Embryonic facial prominence (tissue), 1 donor: ENCODE measurements at regions not wholly inside any gene's neighbourhood (a gene's known extent, or its start where the extent isn't known, plus 50 kb on each side); places are given as distances from the start of the nearest gene placed in this dataset.
A peak's percentile ranks its signal among the peaks of the same experiment; 100 is the strongest.

Source experiments
- DNase-seq: peaks from one replicate; pipeline ENCODE4 v3.0.0-alpha.2; 2016; ENCODE audit errors: extremely low spot score

- no peak for DNase-seq
These were observed 592.3 kb upstream of the ID2 start for GRCh38 chr2:8089596-8089995.

- no peak for DNase-seq
These were observed 590.8 kb upstream of the ID2 start for GRCh38 chr2:8090748-8091700.

- no peak for DNase-seq
These were observed 587.3 kb upstream of the ID2 start for GRCh38 chr2:8094526-8094925.

- DNase-seq: no peak
These were observed 585.9 kb upstream of the ID2 start for GRCh38 chr2:8095978-8096377.

GRCh38 chr2:8096484-8096883 is 585.4 kb upstream of the ID2 start:
- DNase-seq: no peak

- DNase-seq: no peak
These were observed 583.2 kb upstream of the ID2 start for GRCh38 chr2:8098476-8099266.

- no peak for DNase-seq
These were observed 582.6 kb upstream of the ID2 start for GRCh38 chr2:8099267-8099582.

- no peak for DNase-seq
These were observed 580.1 kb upstream of the ID2 start for GRCh38 chr2:8101614-8102277.

GRCh38 chr2:8102470-8102869 is 579.4 kb upstream of the ID2 start:
- no peak for DNase-seq

GRCh38 chr2:8103085-8103708 is 578.7 kb upstream of the ID2 start:
- no peak for DNase-seq

- DNase-seq: no peak
These were observed 574.7 kb upstream of the ID2 start for GRCh38 chr2:8107150-8107549.

- DNase-seq: no peak
These were observed 574.1 kb upstream of the ID2 start for GRCh38 chr2:8107621-8108378.

GRCh38 chr2:8110716-8111115 is 571.1 kb upstream of the ID2 start:
- no peak for DNase-seq

GRCh38 chr2:8111193-8111592 is 570.7 kb upstream of the ID2 start:
- DNase-seq: no peak

GRCh38 chr2:8115456-8115855 is 566.4 kb upstream of the ID2 start:
- DNase-seq: no peak

- DNase-seq: no peak
These were observed 565.9 kb upstream of the ID2 start for GRCh38 chr2:8115966-8116365.

- DNase-seq: no peak
These were observed 565.2 kb upstream of the ID2 start for GRCh38 chr2:8116661-8117060.

- no peak for DNase-seq
These were observed 562.7 kb upstream of the ID2 start for GRCh38 chr2:8118940-8119781.

- DNase-seq: peak; percentile 30
These were observed 561.9 kb upstream of the ID2 start for GRCh38 chr2:8119782-8120505.

GRCh38 chr2:8120506-8120860 is 561.4 kb upstream of the ID2 start:
- DNase-seq: no peak
